NCI-H69 (cell line): ENCODE measurements at regions not wholly inside any gene's neighbourhood (a gene's known extent, or its start where the extent isn't known, plus 50 kb on each side); places are given as distances from the start of the nearest gene placed in this dataset.

ENCODE experiments used
- DNase-seq: peaks from one replicate; lab custom pipeline; 2025; lab: John Stamatoyannopoulos, UW

DNA sequence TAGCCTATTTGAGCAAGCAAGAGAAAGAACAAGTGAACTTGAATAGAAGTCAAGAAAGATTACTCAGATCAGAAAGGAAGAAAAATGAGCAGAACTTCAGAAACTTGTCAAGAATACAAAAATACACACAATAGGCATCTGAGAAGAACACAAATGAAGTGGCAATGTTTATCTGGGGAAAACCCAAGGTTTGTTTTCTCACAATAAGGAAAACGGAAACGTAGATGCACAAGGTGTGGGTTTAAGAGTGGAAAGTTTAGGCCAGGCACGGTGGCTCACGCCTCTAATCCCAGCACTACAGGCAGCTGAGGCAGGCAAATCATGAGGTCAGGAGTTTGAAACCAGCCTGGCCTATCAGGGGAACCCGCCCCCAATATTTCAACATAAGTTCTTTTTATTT lies 159.5 kb upstream of the GYPC start:
- DNase-seq = no peak

DNA sequence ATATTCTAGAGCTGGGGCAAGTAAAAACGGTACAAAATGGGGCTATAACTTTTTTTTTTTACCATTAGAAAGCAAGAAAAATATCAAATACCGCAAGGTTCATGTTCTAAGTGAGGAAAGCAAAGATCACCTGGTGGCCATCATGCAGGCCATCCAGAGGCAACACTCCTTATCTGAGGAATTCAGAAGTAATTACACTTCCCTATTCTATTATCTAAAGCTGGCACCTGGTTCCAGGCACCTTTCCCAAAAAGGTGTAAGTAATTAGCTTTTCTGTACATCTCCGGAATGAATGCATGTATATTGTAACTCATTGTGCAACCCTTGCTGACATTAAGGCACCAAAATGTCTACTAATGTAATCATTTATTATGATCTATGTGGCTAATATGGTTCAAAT lies 152.5 kb upstream of the GYPC start:
- no peak for DNase-seq

GRCh38 chr2:126504949-126505348 lies 151.0 kb upstream of the GYPC start:
- DNase-seq = no peak

DNA sequence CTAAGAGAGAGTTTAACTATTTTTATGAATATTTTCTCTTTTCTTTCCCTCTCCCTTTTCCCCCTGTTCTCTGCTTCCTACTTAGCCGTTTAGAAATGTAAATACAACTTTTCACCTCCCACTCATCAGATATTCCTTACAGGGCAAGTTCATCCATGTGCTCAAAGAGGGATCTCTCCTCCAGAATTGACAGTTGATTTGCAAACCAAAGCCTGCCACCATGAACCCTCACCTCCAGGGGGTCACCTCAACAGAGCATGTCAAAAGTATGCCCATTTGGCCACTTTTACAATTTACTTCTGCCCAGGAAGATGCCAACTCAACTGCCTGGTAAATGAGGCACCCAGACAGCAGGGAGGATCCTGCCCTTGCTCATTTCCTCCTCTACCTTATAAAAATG lies 149.2 kb upstream of the GYPC start:
- DNase-seq = no peak

- DNase-seq = no peak
These were observed 148.5 kb upstream of the GYPC start for GRCh38 chr2:126507425-126507911.

DNA sequence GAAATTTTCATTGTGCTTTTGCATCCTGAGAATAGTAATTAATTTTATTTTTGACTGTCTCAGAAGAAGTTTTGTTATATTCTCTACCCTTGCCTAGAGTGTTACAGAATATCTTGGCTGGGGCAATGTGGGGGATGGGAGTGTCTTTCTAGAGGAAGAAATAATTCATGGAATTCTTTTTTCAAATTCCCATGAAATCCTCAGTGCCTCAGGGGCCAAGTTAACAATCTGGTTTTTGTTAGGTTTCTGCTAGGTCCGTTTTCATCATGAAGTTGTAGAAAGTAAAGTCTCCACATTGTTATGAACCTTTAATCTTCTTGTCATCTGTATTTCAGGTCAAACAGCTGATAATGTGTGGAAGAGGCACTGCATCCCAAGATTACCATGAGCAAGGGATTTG lies 145.6 kb upstream of the GYPC start:
- DNase-seq = no peak

- no peak for DNase-seq
These were observed 145.0 kb upstream of the GYPC start for GRCh38 chr2:126510960-126511359.

- DNase-seq = no peak
These were observed 143.9 kb upstream of the GYPC start for GRCh38 chr2:126512026-126512425.

DNA sequence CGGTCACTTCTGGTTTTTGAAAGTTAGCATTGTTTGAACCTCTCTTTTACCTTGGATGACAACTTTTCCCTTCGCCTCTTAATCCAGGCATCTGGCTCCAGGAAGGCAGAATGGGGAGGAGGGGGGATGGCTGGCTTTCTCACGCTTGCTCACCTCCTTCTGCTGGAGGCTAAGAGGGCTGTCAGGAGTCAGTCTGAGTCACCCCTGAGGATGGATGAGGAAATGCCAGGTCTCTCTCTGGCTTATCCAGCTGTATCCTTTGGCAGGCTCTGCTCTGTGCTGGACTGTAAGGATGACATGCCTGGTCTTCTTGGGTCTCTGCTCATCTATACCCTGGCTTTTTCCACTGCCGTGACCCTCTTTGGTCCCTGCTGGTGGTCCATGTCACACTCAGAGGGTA lies 142.9 kb upstream of the GYPC start:
- DNase-seq = no peak

DNA sequence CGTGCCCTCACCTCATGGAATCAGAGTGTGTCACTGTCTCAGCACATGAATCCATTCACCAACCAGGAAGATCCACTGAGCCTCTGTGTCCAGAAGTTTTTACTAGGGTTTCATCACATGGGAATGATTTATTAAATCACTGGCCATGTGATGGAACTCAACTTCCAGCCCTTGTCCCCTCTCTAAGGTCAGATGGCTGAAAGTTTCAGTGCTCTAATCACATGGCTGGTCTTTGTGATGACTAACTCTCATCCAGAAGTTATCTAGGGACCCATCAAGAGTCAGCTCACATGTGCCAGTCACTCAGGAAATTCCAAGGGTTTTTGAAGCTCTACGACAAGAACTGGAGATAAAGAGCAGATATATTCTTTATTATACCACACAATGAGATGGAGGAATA lies 140.5 kb upstream of the GYPC start:
- DNase-seq = no peak

DNA sequence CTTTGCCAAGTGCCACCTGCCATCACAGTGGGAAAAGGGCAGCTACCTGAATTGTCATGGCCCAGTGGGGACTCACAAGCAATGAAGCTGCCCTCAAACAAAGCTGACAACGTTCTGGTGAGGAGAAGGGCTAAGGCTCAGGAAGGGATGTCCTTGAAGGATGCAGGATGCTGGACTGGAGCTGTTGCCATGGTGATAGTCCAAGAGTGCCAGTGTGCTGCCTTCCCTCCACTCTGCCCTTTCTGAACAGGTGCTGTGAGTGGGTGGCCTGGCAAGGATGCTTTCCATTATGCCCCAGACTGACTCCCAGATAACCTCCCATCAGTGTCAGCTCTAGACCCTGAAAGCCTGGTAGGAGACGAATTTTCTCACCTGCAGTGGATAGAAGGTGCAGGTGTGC lies 137.8 kb upstream of the GYPC start:
- DNase-seq = no peak

GRCh38 chr2:126527836-126528490 lies 128.0 kb upstream of the GYPC start:
- no peak for DNase-seq

- no peak for DNase-seq
These were observed 124.9 kb upstream of the GYPC start for GRCh38 chr2:126531029-126531428.

DNA sequence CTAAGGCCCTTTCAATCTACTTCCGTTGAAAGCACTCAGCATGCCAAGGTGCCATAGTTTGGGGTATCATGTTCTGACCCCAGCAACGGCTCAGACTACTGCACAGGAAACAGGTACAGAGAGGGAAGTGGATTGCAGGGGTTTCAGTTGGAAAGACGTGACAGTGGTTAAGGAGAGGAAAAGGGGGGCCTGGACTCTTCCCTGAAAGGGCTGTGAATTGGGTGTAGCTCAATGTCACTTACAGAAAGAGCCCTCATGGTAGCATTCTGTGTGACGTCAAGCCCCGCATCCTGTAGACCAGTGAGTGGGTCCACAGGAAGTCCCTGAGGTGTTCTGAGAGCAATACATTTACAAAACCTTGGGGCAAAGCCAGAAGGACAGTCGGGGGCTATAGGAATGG lies 121.5 kb upstream of the GYPC start:
- DNase-seq = no peak

DNA sequence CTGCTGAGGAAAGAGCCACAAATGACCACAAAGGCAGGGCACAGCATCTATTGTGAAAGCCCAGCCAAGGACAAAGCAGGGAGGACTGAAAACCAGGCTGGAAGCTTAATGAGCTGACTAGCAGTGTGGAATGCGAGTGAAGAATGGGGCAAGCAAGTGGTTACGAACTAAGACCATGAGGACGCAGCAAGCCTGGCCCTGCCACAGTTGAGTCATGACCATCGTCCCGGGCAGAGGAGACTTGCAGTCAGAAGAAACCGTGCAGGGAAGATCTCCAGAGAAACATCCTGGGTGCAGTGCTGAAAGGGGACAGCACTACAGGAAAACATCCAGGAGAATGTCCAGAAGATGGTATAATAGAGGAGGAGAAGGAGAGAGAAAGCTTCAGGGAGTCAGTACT lies 120.5 kb upstream of the GYPC start:
- no peak for DNase-seq

GRCh38 chr2:126536605-126537200 lies 119.3 kb upstream of the GYPC start:
- DNase-seq = no peak

GRCh38 chr2:126539101-126539500 lies 116.9 kb upstream of the GYPC start:
- no peak for DNase-seq

DNA sequence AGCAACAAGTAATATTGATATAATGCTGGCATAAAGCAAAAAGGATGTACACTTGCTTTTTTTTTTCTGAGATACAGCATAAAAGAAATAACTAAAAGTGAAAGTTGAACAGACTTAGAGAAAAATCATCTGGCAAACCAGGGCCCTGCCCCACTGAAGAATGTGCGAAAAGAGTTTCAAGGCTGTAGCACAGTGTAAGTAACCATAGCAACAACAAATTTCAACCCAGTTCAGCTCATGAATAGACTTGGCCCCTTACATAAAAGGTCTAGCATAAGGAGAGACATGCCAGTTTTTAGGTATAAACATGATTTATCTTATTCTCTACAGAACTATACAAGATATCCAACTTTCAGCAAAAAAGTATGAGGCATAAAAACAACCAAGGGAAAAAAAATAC lies 113.7 kb upstream of the GYPC start:
- DNase-seq = no peak

DNA sequence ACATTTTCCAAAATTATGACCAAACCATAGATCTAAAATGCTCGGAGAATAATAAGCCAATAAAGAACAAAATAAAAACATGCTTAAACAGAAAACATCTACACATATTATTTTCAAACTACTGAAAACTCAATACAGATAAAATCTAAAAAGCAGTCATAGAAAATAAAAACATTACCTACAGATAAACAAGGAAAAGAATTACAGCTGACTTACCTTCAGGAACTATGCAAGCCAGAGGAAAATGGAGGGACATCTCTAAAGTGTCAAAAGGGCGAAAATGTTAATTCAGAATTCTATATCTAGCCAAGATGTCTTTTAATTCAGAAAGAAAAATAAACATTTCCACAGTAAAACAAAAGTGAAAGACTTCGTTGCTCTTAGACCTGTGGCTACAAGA lies 112.9 kb upstream of the GYPC start:
- DNase-seq = no peak

DNA sequence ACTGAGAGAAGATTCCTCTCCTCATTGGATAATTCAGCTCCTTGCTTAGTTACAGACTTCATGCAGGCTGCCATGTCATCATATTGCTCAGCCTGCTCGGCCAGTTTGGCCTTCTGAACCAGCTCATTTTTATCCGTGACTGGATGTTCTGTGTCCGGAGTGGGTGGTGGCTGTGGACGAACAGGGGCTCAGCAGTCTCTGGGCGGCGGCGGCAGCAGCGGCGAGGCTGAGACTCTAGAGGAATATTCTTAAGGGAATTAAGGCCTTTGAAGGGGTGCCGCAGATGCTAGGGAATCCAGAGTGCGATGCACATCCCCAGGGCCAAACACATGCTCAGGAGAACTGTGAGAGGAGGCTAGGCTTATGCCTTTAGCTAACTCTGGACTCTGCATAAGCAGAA lies 97.9 kb upstream of the GYPC start:
- no peak for DNase-seq

DNA sequence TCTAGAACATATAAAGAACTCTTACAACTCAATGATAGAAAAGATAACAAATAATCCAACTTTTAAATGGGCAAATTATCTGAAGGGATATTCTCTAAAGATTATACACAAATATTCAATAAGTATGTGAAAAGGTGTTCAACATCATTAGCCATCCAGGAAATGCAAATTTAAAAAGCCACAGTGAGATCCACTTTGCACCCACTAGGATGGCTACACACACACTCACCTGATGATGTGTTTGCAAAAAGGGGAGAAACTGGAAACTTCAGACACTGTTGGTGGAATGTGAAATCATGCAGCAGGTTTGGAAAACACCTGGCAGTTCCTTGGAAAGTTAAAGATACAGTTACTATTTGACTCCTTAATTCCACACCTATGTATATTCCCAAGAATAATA lies 87.2 kb upstream of the GYPC start:
- no peak for DNase-seq

DNA sequence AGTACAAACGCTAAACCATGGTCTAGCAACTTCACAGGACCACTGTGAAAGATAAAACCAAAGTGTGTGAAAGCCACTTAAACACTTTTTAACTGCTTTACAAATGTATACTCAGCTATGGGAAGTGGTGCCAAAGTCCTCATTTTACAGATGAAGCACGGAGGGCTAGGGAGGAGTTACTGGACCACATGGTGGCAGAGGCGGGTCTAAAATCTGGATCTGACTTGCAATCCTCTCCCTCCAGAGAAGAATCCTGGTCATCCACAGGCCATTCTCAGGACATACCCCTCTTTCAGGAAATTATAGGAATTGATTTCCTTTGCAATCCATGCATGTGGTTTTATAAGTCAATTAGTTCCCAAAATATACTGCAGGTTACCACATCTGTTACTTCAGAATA lies 84.6 kb upstream of the GYPC start:
- DNase-seq = no peak

DNA sequence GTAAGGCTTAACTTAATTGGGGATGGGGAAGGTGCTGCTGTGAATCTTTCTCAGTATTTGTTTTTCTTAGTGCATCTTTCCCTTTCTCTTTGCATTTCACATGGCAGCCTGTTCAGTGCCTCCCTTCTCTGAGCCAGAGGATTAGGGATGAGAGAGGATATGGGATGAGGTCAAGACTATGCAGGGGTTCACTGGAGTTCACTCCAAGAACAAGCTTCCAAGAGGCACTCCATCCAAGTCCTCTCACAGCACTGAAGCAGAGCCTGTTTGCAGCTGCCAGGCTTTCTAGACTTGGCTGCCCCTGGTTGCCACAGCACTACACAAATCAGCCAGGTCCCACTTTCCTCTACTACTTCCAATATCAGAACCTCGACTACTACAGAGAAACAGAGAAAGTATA lies 80.3 kb upstream of the GYPC start:
- no peak for DNase-seq

DNA sequence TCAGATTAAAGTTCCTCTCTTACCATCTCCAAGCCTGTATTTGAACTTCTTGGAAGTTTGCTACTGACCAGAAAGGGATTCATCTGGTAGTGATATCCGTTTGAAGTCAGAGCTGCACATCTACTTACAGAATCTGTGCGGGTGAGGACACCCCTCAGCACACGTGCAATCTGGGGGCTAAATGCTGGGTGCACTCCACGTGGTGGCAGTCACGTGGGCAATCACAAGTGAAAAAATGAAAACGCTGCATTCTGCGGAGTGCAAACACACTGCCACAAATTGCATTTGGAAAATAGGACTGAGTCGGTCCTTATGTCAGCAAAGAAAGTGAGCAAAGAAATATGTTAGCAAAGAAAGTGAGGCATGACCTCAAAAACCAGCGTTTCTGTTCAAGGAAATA lies 76.1 kb upstream of the GYPC start:
- no peak for DNase-seq
